ENCODE measurements at regions not wholly inside any gene's neighbourhood (a gene's known extent, or its start where the extent isn't known, plus 50 kb on each side); places are given as distances from the start of the nearest gene placed in this dataset.

- Histone ChIP-seq H3K9me3 (replicated peaks; ENCODE audit: control insufficient read depth, insufficient read depth, low read length) (no peaks in the 10 kb centered on the region), H4K20me1 (replicated peaks; ENCODE audit: control insufficient read depth, extremely low read depth, insufficient read depth, low read length) (no peaks in the 10 kb centered on the region), H3K4me3 (replicated peaks in 1 of 3; ENCODE audit: insufficient read depth in 1 of 3, low read depth in 1 of 3, low read length in 3 of 3) (no peak overlapping the region), H3K4me1 (ENCODE audit: control insufficient read depth, extremely low read depth, insufficient read depth, low read length) (no peaks in the 10 kb centered on the region), H3K9me1 (replicated peaks; ENCODE audit: control insufficient read depth, extremely low read depth, insufficient read depth, low read length) (no peaks in the 10 kb centered on the region), H2AFZ (ENCODE audit: low read depth, low read length) (no peak overlapping the region), H3K36me3 (ENCODE audit: control insufficient read depth in 2 of 2, extremely low read depth in 1 of 2, insufficient read depth in 2 of 2, low read length in 2 of 2) (no peaks in the 10 kb centered on the region), H3K9ac (replicated peaks; ENCODE audit: extremely low read depth, insufficient read depth, low read length) (no peak overlapping the region), H3K4me2 (ENCODE audit: insufficient read depth, low read length) (no peak overlapping the region), H3K27ac (ENCODE audit: insufficient read depth, low read depth, low read length) (no peak overlapping the region), H3K79me2 (ENCODE audit: control insufficient read depth, insufficient read depth, low read length) (no peaks in the 10 kb centered on the region), H3K27me3 (ENCODE audit: control insufficient read depth in 2 of 2, insufficient read depth in 2 of 2, low read length in 2 of 2) (no peaks in the 10 kb centered on the region)
- DNase-seq (ENCODE audit: low read depth, low spot score) (no peak), FAIRE-seq (no peak)
- POLR2A ChIA-PET = no interaction called here
- intact Hi-C loops (cut with micrococcal nuclease) = no loop called here
- dilution Hi-C loops (cut with MboI; ENCODE audit: extremely low pct_ligation_motif_present, low sequenced_read_pairs) = no loop called here
- CTCF ChIA-PET = no interaction called here
- no TSS peak for BruUV-seq (replicated peaks)
- TF ChIP-seq FOS (IDR thresholded peaks at IDR 0.05; ENCODE audit: borderline replicate concordance, insufficient read depth, low read length) = no peak
- no peak for TF ChIP-seq POLR2A (IDR thresholded peaks at IDR 0.05; ENCODE audit: low read depth, low read length)
- no peak for TF ChIP-seq MAX (IDR thresholded peaks at IDR 0.05; ENCODE audit: insufficient read depth, insufficient read length)
- TF ChIP-seq EZH2 (IDR thresholded peaks at IDR 0.05; ENCODE audit: borderline replicate concordance, low read depth, low read length, severe bottlenecking) = no peak
- TF ChIP-seq MYC (IDR thresholded peaks at IDR 0.05; ENCODE audit: low read depth, low read length) = no peak
- TF ChIP-seq JUN (IDR thresholded peaks at IDR 0.05; ENCODE audit: borderline replicate concordance, insufficient read depth, insufficient read length, low read depth) = no peak
- TF ChIP-seq POLR2AphosphoS5 (IDR thresholded peaks at IDR 0.05; ENCODE audit: insufficient read depth, low read depth, low read length) = no peak
- no peak for TF ChIP-seq GATA2 (IDR thresholded peaks at IDR 0.05; ENCODE audit: insufficient read depth, insufficient read length, low read depth, low read length)
- TF ChIP-seq CTCF (IDR thresholded peaks at IDR 0.05; ENCODE audit: extremely low read depth in 1 of 2, insufficient read depth in 1 of 2, low read depth in 1 of 2, low read length in 2 of 2) = no peak
Measured at GRCh38 chr5:118592229-118593002, 395.9 kb downstream of the DTWD2 start.
